HUDEP-2 (cell line): ENCODE measurements at regions not wholly inside any gene's neighbourhood (a gene's known extent, or its start where the extent isn't known, plus 50 kb on each side); places are given as distances from the start of the nearest gene placed in this dataset.

ENCODE experiments used
- DNase-seq, 76 experiments: peaks; one replicate each; lab custom pipeline; 2025; ENCODE audit not compliant: unreplicated experiment in 76 of 76; lab: John Stamatoyannopoulos, UW

- DNase-seq, result no peak
Observed at GRCh38 chr7:21194936-21195335, 232.9 kb upstream of the SP4 start.

GRCh38 chr7:21198921-21199320, 229.0 kb upstream of the SP4 start:
- no peak for DNase-seq

- DNase-seq, result no peak
Observed at GRCh38 chr7:21200503-21200902, 227.4 kb upstream of the SP4 start.

- DNase-seq, result no peak
Observed at GRCh38 chr7:21214657-21215056, 213.2 kb upstream of the SP4 start.

GRCh38 chr7:21215307-21215706, 212.6 kb upstream of the SP4 start:
- no peak for DNase-seq

- no peak for DNase-seq
Observed at GRCh38 chr7:21217365-21217764, 210.5 kb upstream of the SP4 start.

- no peak for DNase-seq
Observed at GRCh38 chr7:21218155-21218554, 209.7 kb upstream of the SP4 start.

- DNase-seq, result no peak
Observed at GRCh38 chr7:21221130-21221529, 206.8 kb upstream of the SP4 start.

GRCh38 chr7:21238400-21239116, 189.3 kb upstream of the SP4 start:
- DNase-seq, result no peak

GRCh38 chr7:21243265-21243664, 184.6 kb upstream of the SP4 start:
- DNase-seq, result no peak

GRCh38 chr7:21251151-21251800, 176.6 kb upstream of the SP4 start:
- no peak for DNase-seq

- DNase-seq, result peak in 51 of 76 experiments; percentile 2 to 57 (median 25)
Observed at GRCh38 chr7:21253740-21254687, 173.9 kb upstream of the SP4 start.

- peak in 25 of 76 experiments; percentile 1 to 37 (median 17) for DNase-seq
Observed at GRCh38 chr7:21256310-21256877, 171.5 kb upstream of the SP4 start.

- no peak for DNase-seq
Observed at GRCh38 chr7:21260939-21261338, 166.9 kb upstream of the SP4 start.

GRCh38 chr7:21261627-21262594, 166.0 kb upstream of the SP4 start:
- peak in 63 of 76 experiments; percentile 4 to 68 (median 44) for DNase-seq

GRCh38 chr7:21269021-21269420, 158.9 kb upstream of the SP4 start:
- DNase-seq, result no peak

GRCh38 chr7:21276471-21277035, 151.3 kb upstream of the SP4 start:
- DNase-seq, result no peak

GRCh38 chr7:21278944-21279343, 148.9 kb upstream of the SP4 start:
- DNase-seq, result no peak

- DNase-seq, result no peak
Observed at GRCh38 chr7:21281193-21281592, 146.7 kb upstream of the SP4 start.
